Breast epithelium (tissue), 4 donors: ENCODE measurements at regions not wholly inside any gene's neighbourhood (a gene's known extent, or its start where the extent isn't known, plus 50 kb on each side); places are given as distances from the start of the nearest gene placed in this dataset.

ENCODE experiments used
- DNase-seq, 2 donors: peaks; one replicate each; pipeline ENCODE4 v3.0.0-alpha.2; 2019; ENCODE audit warnings: low spot score in 2 of 2
- H3K27ac ChIP-seq, 2 donors: fragments of 200-600 bp; sonication (generic) in 1 of 2; one replicate each; pipeline ENCODE4 v1.5.1; 2016 to 2019; ENCODE audit warnings: mild to moderate bottlenecking in 1 of 2
- H3K27me3 ChIP-seq, 2 donors: fragments of 200-600 bp; sonication (generic) in 1 of 2; one replicate each; pipeline versions ENCODE4 v1.5.1 to v1.6.0; 2017 to 2019; ENCODE audit warnings: control low read depth in 1 of 2, mild to moderate bottlenecking in 1 of 2
- H3K36me3 ChIP-seq: fragments of 200-600 bp; one replicate; pipeline ENCODE4 v1.5.1; 2019
- H3K4me1 ChIP-seq, 2 donors: fragments of 200-600 bp; sonication (generic); one replicate each; pipeline ENCODE4 v1.5.1; 2016 to 2019; ENCODE audit warnings: control low read depth in 1 of 2
- H3K4me3 ChIP-seq, 3 donors: fragments of 200-600 bp; sonication (generic); 1 replicate in 2 of 3; 2 replicates in 1 of 3; pipeline ENCODE4 v1.5.1; 2016 to 2019; ENCODE audit warnings: mild to moderate bottlenecking in 3 of 3, moderate library complexity in 2 of 3
- H3K9me3 ChIP-seq, 2 donors: fragments of 200-600 bp; sonication (generic) in 1 of 2; one replicate each; pipeline ENCODE4 v1.5.1; 2016 to 2019; ENCODE audit warnings: control low read depth in 1 of 2
- POLR2A ChIP-seq: fragments of 450-650 bp; IDR thresholded peaks from one replicate; pipeline ENCODE4 v1.6.1; 2016; ENCODE audit warnings: antibody characterized with exemption, mild to moderate bottlenecking, moderate library complexity
- POLR2AphosphoS5 ChIP-seq, 3 donors: sonication (generic); formaldehyde crosslinking; IDR thresholded peaks; one replicate each; pipeline ENCODE4 v1.6.1; 2017; ENCODE audit warnings: antibody characterized with exemption in 3 of 3
- intact Hi-C: fragments of 100-400 bp; cut with DNase I; formaldehyde crosslinking; loops from one replicate; pipeline ENCODE4 v1.15.1; 2023; ENCODE audit warnings: low total_unique reads
- TF ChIP-seq, protein P1 (sequence below), 3 donors: fragments of 450-650 bp; IDR thresholded peaks; one replicate each; pipeline ENCODE4 v1.5.1; 2016 to 2017; ENCODE audit warnings: antibody characterized with exemption in 3 of 3, mild to moderate bottlenecking in 3 of 3, moderate library complexity in 3 of 3

DNA sequence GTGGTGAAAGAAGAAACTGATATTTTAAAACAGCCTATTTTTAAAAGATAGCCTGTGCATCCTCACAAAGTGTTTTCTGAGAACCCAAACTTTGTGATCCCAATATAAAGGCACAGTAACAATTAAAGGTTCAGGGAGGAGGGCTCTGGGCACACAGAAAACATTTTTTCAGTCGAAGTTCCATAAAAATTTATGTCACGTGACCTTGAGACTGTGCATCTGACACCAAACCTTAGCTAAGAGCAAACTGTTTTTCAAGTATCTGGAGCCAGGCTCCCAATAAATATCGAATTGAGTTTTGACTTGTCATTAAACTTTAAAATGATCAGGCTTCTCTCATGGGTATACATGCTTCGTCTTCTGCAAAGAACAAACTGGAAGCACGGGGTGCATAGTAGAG lies 177.9 kb downstream of the BEND2 start:
- no peak overlapping the region for H3K4me3 ChIP-seq
- TF ChIP-seq, protein P1, sequence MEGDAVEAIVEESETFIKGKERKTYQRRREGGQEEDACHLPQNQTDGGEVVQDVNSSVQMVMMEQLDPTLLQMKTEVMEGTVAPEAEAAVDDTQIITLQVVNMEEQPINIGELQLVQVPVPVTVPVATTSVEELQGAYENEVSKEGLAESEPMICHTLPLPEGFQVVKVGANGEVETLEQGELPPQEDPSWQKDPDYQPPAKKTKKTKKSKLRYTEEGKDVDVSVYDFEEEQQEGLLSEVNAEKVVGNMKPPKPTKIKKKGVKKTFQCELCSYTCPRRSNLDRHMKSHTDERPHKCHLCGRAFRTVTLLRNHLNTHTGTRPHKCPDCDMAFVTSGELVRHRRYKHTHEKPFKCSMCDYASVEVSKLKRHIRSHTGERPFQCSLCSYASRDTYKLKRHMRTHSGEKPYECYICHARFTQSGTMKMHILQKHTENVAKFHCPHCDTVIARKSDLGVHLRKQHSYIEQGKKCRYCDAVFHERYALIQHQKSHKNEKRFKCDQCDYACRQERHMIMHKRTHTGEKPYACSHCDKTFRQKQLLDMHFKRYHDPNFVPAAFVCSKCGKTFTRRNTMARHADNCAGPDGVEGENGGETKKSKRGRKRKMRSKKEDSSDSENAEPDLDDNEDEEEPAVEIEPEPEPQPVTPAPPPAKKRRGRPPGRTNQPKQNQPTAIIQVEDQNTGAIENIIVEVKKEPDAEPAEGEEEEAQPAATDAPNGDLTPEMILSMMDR (IDR thresholded peaks at IDR 0.05): no peak
- TF ChIP-seq POLR2A (no peak), POLR2AphosphoS5 (IDR thresholded peaks at IDR 0.05) (no peak)
- peaks cover 0 to 34% of the 10 kb centered on the region in 2 donors for H3K27me3 ChIP-seq
- H3K36me3 ChIP-seq: no peaks in the 10 kb centered on the region
- H3K4me1 ChIP-seq: no peaks in the 10 kb centered on the region
- DNase-seq: no peak
- no peak overlapping the region for H3K27ac ChIP-seq
- intact Hi-C loops: no loop called here
- no peaks in the 10 kb centered on the region for H3K9me3 ChIP-seq

DNA sequence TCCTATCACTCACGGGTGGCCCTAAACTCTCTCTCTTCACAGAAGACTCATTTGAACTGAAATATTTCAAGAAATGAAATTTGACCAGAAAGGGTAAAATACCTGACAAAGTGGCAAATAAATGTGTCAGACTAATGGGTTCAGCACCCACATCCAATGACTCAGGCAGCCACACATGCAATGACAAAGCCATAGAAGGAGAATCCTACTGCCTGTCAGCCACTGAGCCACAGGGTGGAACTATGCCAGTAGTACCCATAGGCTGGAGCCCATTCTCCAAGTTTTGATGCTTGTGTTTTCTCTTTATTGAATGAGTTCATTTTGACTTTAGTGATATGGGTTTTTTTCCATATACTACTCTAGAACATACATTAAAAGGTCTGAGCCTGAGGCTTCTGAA lies 179.0 kb downstream of the BEND2 start:
- no peak for DNase-seq
- Histone ChIP-seq H3K4me1 (no peaks in the 10 kb centered on the region), H3K27ac (no peak overlapping the region), H3K27me3 (peaks cover 0 to 33% of the 10 kb centered on the region in 2 donors), H3K9me3 (no peaks in the 10 kb centered on the region), H3K36me3 (no peaks in the 10 kb centered on the region), H3K4me3 (no peak overlapping the region)
- intact Hi-C loops: no loop called here
- no peak for TF ChIP-seq POLR2AphosphoS5 (IDR thresholded peaks at IDR 0.05)
- TF ChIP-seq POLR2A: no peak
- TF ChIP-seq, protein P1 (IDR thresholded peaks at IDR 0.05): no peak

DNA sequence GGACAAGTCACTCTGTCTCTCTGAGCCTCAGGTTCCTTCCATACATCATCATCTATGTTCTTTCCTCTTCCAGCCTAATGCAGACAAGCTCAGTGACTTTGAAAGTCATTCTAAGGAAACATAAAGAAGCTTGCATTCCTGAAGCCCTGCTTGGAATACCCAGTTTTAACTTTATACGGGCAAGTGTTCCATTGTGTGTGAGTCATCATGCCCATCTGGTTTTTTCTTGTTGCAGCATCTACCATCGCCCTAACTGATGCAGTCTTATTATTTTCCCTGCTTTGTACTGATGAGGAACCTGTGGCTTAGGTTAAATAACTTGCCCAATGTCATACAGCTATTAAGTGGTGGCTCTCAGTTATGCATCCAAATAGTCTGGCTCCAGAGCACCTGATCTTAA lies 177.9 kb upstream of the RAI2 start:
- TF ChIP-seq POLR2AphosphoS5 (IDR thresholded peaks at IDR 0.05): no peak
- no peak for TF ChIP-seq POLR2A
- TF ChIP-seq, protein P1 (IDR thresholded peaks at IDR 0.05): no peak
- no peaks in the 10 kb centered on the region for H3K4me1 ChIP-seq
- intact Hi-C loops: no loop called here

DNA sequence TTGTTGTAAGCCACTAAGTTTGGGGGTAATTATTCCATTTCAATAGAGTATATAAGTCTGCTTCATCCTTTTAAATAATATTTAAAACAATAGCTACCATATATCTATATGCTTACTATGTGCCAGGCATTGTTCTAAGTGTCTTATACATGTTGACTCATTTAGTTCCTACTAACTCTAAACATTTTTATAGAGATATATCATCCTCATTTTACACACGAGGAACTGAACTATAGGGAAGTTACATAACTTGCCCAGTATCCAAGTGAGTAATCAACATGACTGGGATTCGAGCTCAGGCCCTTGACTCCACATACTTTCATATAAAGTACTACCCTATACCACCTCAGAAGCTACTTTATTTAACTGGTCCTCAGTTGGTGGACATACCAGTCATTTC lies 175.3 kb upstream of the RAI2 start:
- H3K4me1 ChIP-seq: no peaks in the 10 kb centered on the region
- H3K36me3 ChIP-seq: no peaks in the 10 kb centered on the region
- no peak overlapping the region for H3K27ac ChIP-seq
- TF ChIP-seq, protein P1 (IDR thresholded peaks at IDR 0.05): no peak
- no peaks in the 10 kb centered on the region for H3K9me3 ChIP-seq
- intact Hi-C loops: no loop called here
- peaks cover 0 to 37% of the 10 kb centered on the region in 2 donors for H3K27me3 ChIP-seq
- H3K4me3 ChIP-seq: no peak overlapping the region
- DNase-seq: no peak

More for the DNA sequence above, 177.9 kb upstream of the RAI2 start:
- H3K4me3 ChIP-seq: no peak overlapping the region
- H3K27ac ChIP-seq: no peak overlapping the region
- H3K36me3 ChIP-seq: no peaks in the 10 kb centered on the region
- peaks cover 0 to 31% of the 10 kb centered on the region in 2 donors for H3K27me3 ChIP-seq
- DNase-seq: no peak
- H3K9me3 ChIP-seq: no peaks in the 10 kb centered on the region

GRCh38 chrX:18034945-18035344 lies 173.8 kb upstream of the RAI2 start:
- Histone ChIP-seq H3K4me3 (no peak overlapping the region), H3K27me3 (peaks cover 0 to 31% of the 10 kb centered on the region in 2 donors), H3K27ac (no peak overlapping the region), H3K36me3 (no peaks in the 10 kb centered on the region), H3K9me3 (no peaks in the 10 kb centered on the region), H3K4me1 (no peaks in the 10 kb centered on the region)
- no peak for TF ChIP-seq POLR2A
- no peak for TF ChIP-seq POLR2AphosphoS5 (IDR thresholded peaks at IDR 0.05)
- TF ChIP-seq, protein P1 (IDR thresholded peaks at IDR 0.05): no peak
- intact Hi-C loops: no loop called here
- DNase-seq: no peak
